HG02678 (cell line): ENCODE measurements at regions not wholly inside any gene's neighbourhood (a gene's known extent, or its start where the extent isn't known, plus 50 kb on each side); places are given as distances from the start of the nearest gene placed in this dataset.

Experiments
- ATAC-seq: cut with Tn5 transposase; IDR thresholded peaks from one replicate; pipeline ENCODE4 v1.9.1; 2021; ENCODE audit warnings: mild to moderate bottlenecking, moderate library complexity; ENCODE audit not compliant: unreplicated experiment

GRCh38 chrX:10744007-10744406, 123.6 kb upstream of the MID1 start:
- ATAC-seq = no peak

- no peak for ATAC-seq
These were observed 127.6 kb upstream of the MID1 start for GRCh38 chrX:10747975-10748374.

- no peak for ATAC-seq
These were observed 128.7 kb upstream of the MID1 start for GRCh38 chrX:10749113-10749512.

GRCh38 chrX:10750581-10750980, 130.2 kb upstream of the MID1 start:
- no peak for ATAC-seq

- no peak for ATAC-seq
These were observed 132.7 kb upstream of the MID1 start for GRCh38 chrX:10753116-10753515.

GRCh38 chrX:10754445-10754844, 134.1 kb upstream of the MID1 start:
- ATAC-seq = no peak

GRCh38 chrX:10755439-10756334, 135.3 kb upstream of the MID1 start:
- ATAC-seq = no peak

- ATAC-seq = no peak
These were observed 136.1 kb upstream of the MID1 start for GRCh38 chrX:10756441-10756840.

GRCh38 chrX:10759141-10759799, 138.9 kb upstream of the MID1 start:
- no peak for ATAC-seq

GRCh38 chrX:10761447-10761846, 141.1 kb upstream of the MID1 start:
- ATAC-seq = no peak

- no peak for ATAC-seq
These were observed 148.8 kb upstream of the MID1 start for GRCh38 chrX:10769195-10769594.

GRCh38 chrX:10769696-10770619, 149.6 kb upstream of the MID1 start:
- ATAC-seq = no peak

- no peak for ATAC-seq
These were observed 152.9 kb upstream of the MID1 start for GRCh38 chrX:10773318-10773717.

GRCh38 chrX:10781847-10782530, 161.6 kb upstream of the MID1 start:
- no peak for ATAC-seq

GRCh38 chrX:10783451-10783995, 163.1 kb upstream of the MID1 start:
- ATAC-seq = no peak

- ATAC-seq = no peak
These were observed 166.9 kb upstream of the MID1 start for GRCh38 chrX:10787264-10787663.

- no peak for ATAC-seq
These were observed 173.8 kb upstream of the MID1 start for GRCh38 chrX:10794203-10794630.

- ATAC-seq = no peak
These were observed 175.3 kb upstream of the MID1 start for GRCh38 chrX:10795721-10796120.

GRCh38 chrX:10797466-10797865, 177.1 kb upstream of the MID1 start:
- no peak for ATAC-seq

GRCh38 chrX:10798041-10798440, 177.7 kb upstream of the MID1 start:
- ATAC-seq = no peak
